ENCODE measurements at regions not wholly inside any gene's neighbourhood (a gene's known extent, or its start where the extent isn't known, plus 50 kb on each side); places are given as distances from the start of the nearest gene placed in this dataset.

- TF ChIP-seq CTCF (IDR thresholded peaks at IDR 0.05; ENCODE audit: low read depth, low read length, poor library complexity, severe bottlenecking) (no peak), EZH2phosphoT487 (IDR thresholded peaks at IDR 0.05; ENCODE audit: borderline replicate concordance, low read length) (no peak)
Observed at GRCh38 chr2:5176764-5177163, 515.4 kb upstream of the SOX11 start.
